WTC11 (cell line): ENCODE measurements at regions not wholly inside any gene's neighbourhood (a gene's known extent, or its start where the extent isn't known, plus 50 kb on each side); places are given as distances from the start of the nearest gene placed in this dataset.

Experiments used
- CTCF ChIP-seq: fragments of 200-600 bp; IDR thresholded peaks from 2 replicates; pipeline ENCODE4 v1.8.0; 2022; ENCODE audit warnings: antibody characterized with exemption
- FOXJ3 ChIP-seq: sonication (generic); formaldehyde crosslinking; IDR thresholded peaks from 2 replicates; pipeline ENCODE4 v1.9.0; 2021; ENCODE audit warnings: missing genetic modification reagents, mild to moderate bottlenecking, borderline replicate concordance
- FOXK1 ChIP-seq: sonication (generic); formaldehyde crosslinking; IDR thresholded peaks from 2 replicates; pipeline ENCODE4 v1.8.0; 2022; ENCODE audit warnings: mild to moderate bottlenecking, moderate library complexity, missing genetic modification reagents
- IRF1 ChIP-seq: sonication (generic); formaldehyde crosslinking; IDR thresholded peaks from 2 replicates; pipeline ENCODE4 v1.8.0; 2023; ENCODE audit warnings: missing genetic modification reagents
- IRF2 ChIP-seq: sonication (generic); formaldehyde crosslinking; IDR thresholded peaks from 2 replicates; pipeline ENCODE4 v1.8.0; 2022; ENCODE audit warnings: low read depth, missing genetic modification reagents, borderline replicate concordance
- NR2C2 ChIP-seq: sonication (generic); formaldehyde crosslinking; IDR thresholded peaks from 2 replicates; pipeline ENCODE4 v1.8.0; 2022; ENCODE audit warnings: mild to moderate bottlenecking, missing genetic modification reagents
- USF2 ChIP-seq: sonication (generic); formaldehyde crosslinking; IDR thresholded peaks from 2 replicates; pipeline ENCODE4 v1.8.1; 2023; ENCODE audit warnings: mild to moderate bottlenecking, missing genetic modification reagents, moderate library complexity
- ZNF396 ChIP-seq: fragments of 250-450 bp; sonication (Bioruptor Pico); IDR thresholded peaks from 2 replicates; pipeline ENCODE4 v1.8.0; 2021; ENCODE audit warnings: mild to moderate bottlenecking, moderate library complexity, borderline replicate concordance
- ZNF425 ChIP-seq: fragments of 250-450 bp; sonication (Bioruptor Pico); conservative IDR thresholded peaks from 2 replicates; pipeline ENCODE4 v1.9.0; 2021; ENCODE audit warnings: mild to moderate bottlenecking

DNA sequence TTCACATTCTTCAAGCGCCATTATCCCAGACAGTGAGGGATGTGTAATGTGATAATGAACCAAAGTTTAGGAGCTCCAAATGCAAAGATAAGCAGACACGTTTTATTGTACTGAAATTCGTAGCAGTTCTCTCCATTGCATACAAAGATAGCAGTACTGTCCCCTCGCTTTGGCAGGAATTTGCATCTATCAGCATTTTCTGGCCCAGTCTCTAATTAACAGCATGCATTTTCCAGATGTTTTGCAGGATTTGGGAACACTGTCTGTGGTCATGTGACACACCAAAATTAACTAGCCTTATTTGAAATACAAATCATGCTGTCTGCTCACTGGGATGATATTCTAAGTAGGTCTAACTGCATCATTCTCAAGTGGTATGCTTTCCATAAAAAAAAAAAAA, 235.9 kb upstream of the TRPM3 start:
- TF ChIP-seq FOXK1 (CRISPR knock-in tag), result no peak
- TF ChIP-seq CTCF, result no peak
- no peak for TF ChIP-seq IRF1 (CRISPR knock-in tag)
- TF ChIP-seq ZNF425, result no peak
- TF ChIP-seq IRF2 (CRISPR knock-in tag), result no peak
- no peak for TF ChIP-seq FOXJ3 (CRISPR knock-in tag)
- no peak for TF ChIP-seq NR2C2 (CRISPR knock-in tag)
- peak; percentile 49 for TF ChIP-seq USF2 (CRISPR knock-in tag)
- no peak for TF ChIP-seq ZNF396
